SK-N-SH treated with all-trans-retinoic acid at 6 μM for 48 hours (cell line): ENCODE measurements at regions not wholly inside any gene's neighbourhood (a gene's known extent, or its start where the extent isn't known, plus 50 kb on each side); places are given as distances from the start of the nearest gene placed in this dataset.

Experiments used
- ATAC-seq: fragments of 200-7000 bp; cut with Tn5 transposase; 3 replicates; pipeline ENCODE4 v1.9.1; 2020; ENCODE audit warnings: mild to moderate bottlenecking, moderate library complexity
- ARNTL ChIP-seq: fragments of 450-650 bp; formaldehyde crosslinking; IDR thresholded peaks from 2 replicates; pipeline ENCODE4 v1.5.0; 2020; ENCODE audit warnings: low read depth, mild to moderate bottlenecking, moderate library complexity, borderline replicate concordance
- BACH2 ChIP-seq: fragments of 250-450 bp; sonication (Bioruptor Pico); IDR thresholded peaks from 2 replicates; pipeline ENCODE4 v1.9.0; 2021; ENCODE audit warnings: mild to moderate bottlenecking, borderline replicate concordance
- CSDC2 ChIP-seq: fragments of 250-450 bp; sonication (Bioruptor Pico); IDR thresholded peaks from 2 replicates; pipeline ENCODE4 v1.5.0; 2020; ENCODE audit warnings: mild to moderate bottlenecking, moderate library complexity
- ESRRG ChIP-seq: fragments of 250-450 bp; sonication (Bioruptor Pico); IDR thresholded peaks from 2 replicates; pipeline ENCODE4 v1.6.1; 2021; ENCODE audit warnings: mild to moderate bottlenecking
- GLIS3 ChIP-seq: fragments of 250-450 bp; sonication (Bioruptor Pico); IDR thresholded peaks from 2 replicates; pipeline ENCODE4 v1.5.0; 2020; ENCODE audit warnings: mild to moderate bottlenecking, moderate library complexity
- ISL1 ChIP-seq: fragments of 250-450 bp; sonication (Bioruptor Pico); IDR thresholded peaks from 2 replicates; pipeline ENCODE4 v2.1.2; 2022; ENCODE audit warnings: mild to moderate bottlenecking, moderate library complexity
- OSR1 ChIP-seq: fragments of 250-450 bp; sonication (Bioruptor Pico); IDR thresholded peaks from 2 replicates; pipeline ENCODE4 v1.8.0; 2022; ENCODE audit warnings: moderate library complexity, mild to moderate bottlenecking, inconsistent platforms
- RARB ChIP-seq: fragments of 250-450 bp; sonication (Bioruptor Pico); IDR thresholded peaks from 2 replicates; pipeline ENCODE4 v1.8.0; 2021; ENCODE audit warnings: mild to moderate bottlenecking, moderate library complexity
- SNAI2 ChIP-seq: fragments of 250-450 bp; sonication (Bioruptor Pico); IDR thresholded peaks from 2 replicates; pipeline ENCODE4 v1.5.0; 2020; ENCODE audit warnings: mild to moderate bottlenecking, moderate library complexity
- TCF4 ChIP-seq: fragments of 250-450 bp; sonication (Bioruptor Pico); IDR thresholded peaks from 2 replicates; pipeline ENCODE4 v1.8.0; 2021; ENCODE audit warnings: mild to moderate bottlenecking, moderate library complexity, borderline replicate concordance
- TOX ChIP-seq: fragments of 250-450 bp; sonication (Bioruptor Pico); IDR thresholded peaks from 2 replicates; pipeline ENCODE4 v1.8.0; 2021; ENCODE audit warnings: mild to moderate bottlenecking, moderate library complexity, borderline replicate concordance
- ZC3H10 ChIP-seq: fragments of 250-450 bp; sonication (Bioruptor Pico); IDR thresholded peaks from 2 replicates; pipeline ENCODE4 v1.5.1; 2021; ENCODE audit warnings: mild to moderate bottlenecking, moderate library complexity
- ZFP30 ChIP-seq: fragments of 450-650 bp; formaldehyde crosslinking; IDR thresholded peaks from 2 replicates; pipeline ENCODE4 v1.5.0; 2022; ENCODE audit warnings: mild to moderate bottlenecking, moderate library complexity
- ZNF565 ChIP-seq: fragments of 450-650 bp; formaldehyde crosslinking; conservative IDR thresholded peaks from 2 replicates; pipeline ENCODE4 v1.5.0; 2020; ENCODE audit warnings: low read depth, mild to moderate bottlenecking, moderate library complexity
- ZNF70 ChIP-seq: fragments of 450-650 bp; formaldehyde crosslinking; IDR thresholded peaks from 2 replicates; pipeline ENCODE4 v1.5.0; 2020; ENCODE audit warnings: mild to moderate bottlenecking, moderate library complexity
- ZNF8 ChIP-seq: fragments of 450-650 bp; formaldehyde crosslinking; IDR thresholded peaks from 2 replicates; pipeline ENCODE4 v1.5.0; 2020; ENCODE audit warnings: mild to moderate bottlenecking, moderate library complexity
- TF ChIP-seq, protein P1 (sequence below): fragments of 250-450 bp; sonication (Bioruptor Pico); IDR thresholded peaks from 2 replicates; pipeline ENCODE4 v1.5.0; 2020; ENCODE audit warnings: mild to moderate bottlenecking, moderate library complexity
- TF ChIP-seq, protein P2 (sequence below): fragments of 250-450 bp; sonication (Bioruptor Pico); IDR thresholded peaks from 2 replicates; pipeline ENCODE4 v1.5.1; 2021; ENCODE audit warnings: mild to moderate bottlenecking, moderate library complexity
- TF ChIP-seq, protein P3 (sequence below): fragments of 250-450 bp; sonication (Bioruptor Pico); IDR thresholded peaks from 2 replicates; pipeline ENCODE4 v1.8.0; 2021; ENCODE audit warnings: low read depth, mild to moderate bottlenecking, moderate library complexity, borderline replicate concordance
- TF ChIP-seq, protein P4 (sequence below): fragments of 250-450 bp; sonication (Bioruptor Pico); IDR thresholded peaks from 2 replicates; pipeline ENCODE4 v1.5.1; 2020; ENCODE audit warnings: low read depth, mild to moderate bottlenecking, moderate library complexity
- TF ChIP-seq, protein P5 (sequence below): fragments of 250-450 bp; sonication (Bioruptor Pico); IDR thresholded peaks from 2 replicates; pipeline ENCODE4 v1.8.0; 2020; ENCODE audit warnings: mild to moderate bottlenecking, moderate library complexity, borderline replicate concordance

DNA sequence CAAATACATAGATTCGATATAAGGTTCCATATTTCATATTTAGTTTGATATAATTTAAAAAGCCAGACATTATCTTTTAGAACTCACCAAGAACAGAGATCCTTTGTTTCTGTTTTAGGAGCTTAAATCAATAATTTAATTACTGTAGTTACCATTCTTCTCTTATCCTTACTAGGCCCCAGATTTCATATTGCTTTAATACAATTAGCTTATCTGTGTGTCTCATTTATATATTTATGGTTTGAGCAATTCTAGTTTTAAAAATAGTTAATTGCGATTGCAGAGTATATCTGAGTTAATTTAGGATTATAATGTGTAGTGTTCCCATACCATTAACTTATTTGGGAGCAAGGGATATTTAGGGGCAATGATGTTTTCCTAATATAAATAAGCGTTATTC is 558.8 kb upstream of the ZNF804A start:
- no peak for ATAC-seq
- TF ChIP-seq ZNF565 (CRISPR knock-in tag) (no peak), RARB (CRISPR knock-in tag) (no peak), GLIS3 (0 out of 2 replicates have a peak, but pooled peaks have one; percentile 12), ZNF8 (no peak), TCF4 (peak; percentile 86), ESRRG (CRISPR knock-in tag) (peak; percentile 82; the same call in 1 of the 2 replicates), ZFP30 (CRISPR knock-in tag) (no peak), ZC3H10 (CRISPR knock-in tag) (peak; percentile 53; the same call in 1 of the 2 replicates), OSR1 (CRISPR knock-in tag) (no peak), CSDC2 (CRISPR knock-in tag) (no peak), ISL1 (peak; percentile 97), SNAI2 (CRISPR knock-in tag) (no peak), ZNF70 (CRISPR knock-in tag) (no peak), ARNTL (CRISPR knock-in tag) (no peak), BACH2 (CRISPR knock-in tag) (no peak), TOX (CRISPR knock-in tag) (no peak)
- TF ChIP-seq, protein P1, sequence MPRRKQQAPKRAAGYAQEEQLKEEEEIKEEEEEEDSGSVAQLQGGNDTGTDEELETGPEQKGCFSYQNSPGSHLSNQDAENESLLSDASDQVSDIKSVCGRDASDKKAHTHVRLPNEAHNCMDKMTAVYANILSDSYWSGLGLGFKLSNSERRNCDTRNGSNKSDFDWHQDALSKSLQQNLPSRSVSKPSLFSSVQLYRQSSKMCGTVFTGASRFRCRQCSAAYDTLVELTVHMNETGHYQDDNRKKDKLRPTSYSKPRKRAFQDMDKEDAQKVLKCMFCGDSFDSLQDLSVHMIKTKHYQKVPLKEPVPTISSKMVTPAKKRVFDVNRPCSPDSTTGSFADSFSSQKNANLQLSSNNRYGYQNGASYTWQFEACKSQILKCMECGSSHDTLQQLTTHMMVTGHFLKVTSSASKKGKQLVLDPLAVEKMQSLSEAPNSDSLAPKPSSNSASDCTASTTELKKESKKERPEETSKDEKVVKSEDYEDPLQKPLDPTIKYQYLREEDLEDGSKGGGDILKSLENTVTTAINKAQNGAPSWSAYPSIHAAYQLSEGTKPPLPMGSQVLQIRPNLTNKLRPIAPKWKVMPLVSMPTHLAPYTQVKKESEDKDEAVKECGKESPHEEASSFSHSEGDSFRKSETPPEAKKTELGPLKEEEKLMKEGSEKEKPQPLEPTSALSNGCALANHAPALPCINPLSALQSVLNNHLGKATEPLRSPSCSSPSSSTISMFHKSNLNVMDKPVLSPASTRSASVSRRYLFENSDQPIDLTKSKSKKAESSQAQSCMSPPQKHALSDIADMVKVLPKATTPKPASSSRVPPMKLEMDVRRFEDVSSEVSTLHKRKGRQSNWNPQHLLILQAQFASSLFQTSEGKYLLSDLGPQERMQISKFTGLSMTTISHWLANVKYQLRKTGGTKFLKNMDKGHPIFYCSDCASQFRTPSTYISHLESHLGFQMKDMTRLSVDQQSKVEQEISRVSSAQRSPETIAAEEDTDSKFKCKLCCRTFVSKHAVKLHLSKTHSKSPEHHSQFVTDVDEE = peak; percentile 79; the same call in 1 of the 2 replicates
- TF ChIP-seq, protein P2, sequence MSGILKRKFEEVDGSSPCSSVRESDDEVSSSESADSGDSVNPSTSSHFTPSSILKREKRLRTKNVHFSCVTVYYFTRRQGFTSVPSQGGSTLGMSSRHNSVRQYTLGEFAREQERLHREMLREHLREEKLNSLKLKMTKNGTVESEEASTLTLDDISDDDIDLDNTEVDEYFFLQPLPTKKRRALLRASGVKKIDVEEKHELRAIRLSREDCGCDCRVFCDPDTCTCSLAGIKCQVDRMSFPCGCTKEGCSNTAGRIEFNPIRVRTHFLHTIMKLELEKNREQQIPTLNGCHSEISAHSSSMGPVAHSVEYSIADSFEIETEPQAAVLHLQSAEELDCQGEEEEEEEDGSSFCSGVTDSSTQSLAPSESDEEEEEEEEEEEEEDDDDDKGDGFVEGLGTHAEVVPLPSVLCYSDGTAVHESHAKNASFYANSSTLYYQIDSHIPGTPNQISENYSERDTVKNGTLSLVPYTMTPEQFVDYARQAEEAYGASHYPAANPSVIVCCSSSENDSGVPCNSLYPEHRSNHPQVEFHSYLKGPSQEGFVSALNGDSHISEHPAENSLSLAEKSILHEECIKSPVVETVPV = peak; percentile 71
- TF ChIP-seq, protein P3, sequence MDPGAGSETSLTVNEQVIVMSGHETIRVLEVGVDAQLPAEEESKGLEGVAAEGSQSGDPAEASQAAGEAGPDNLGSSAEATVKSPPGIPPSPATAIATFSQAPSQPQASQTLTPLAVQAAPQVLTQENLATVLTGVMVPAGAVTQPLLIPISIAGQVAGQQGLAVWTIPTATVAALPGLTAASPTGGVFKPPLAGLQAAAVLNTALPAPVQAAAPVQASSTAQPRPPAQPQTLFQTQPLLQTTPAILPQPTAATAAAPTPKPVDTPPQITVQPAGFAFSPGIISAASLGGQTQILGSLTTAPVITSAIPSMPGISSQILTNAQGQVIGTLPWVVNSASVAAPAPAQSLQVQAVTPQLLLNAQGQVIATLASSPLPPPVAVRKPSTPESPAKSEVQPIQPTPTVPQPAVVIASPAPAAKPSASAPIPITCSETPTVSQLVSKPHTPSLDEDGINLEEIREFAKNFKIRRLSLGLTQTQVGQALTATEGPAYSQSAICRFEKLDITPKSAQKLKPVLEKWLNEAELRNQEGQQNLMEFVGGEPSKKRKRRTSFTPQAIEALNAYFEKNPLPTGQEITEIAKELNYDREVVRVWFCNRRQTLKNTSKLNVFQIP (CRISPR knock-in tag) = peak; percentile 76; the same call in 1 of the 2 replicates
- TF ChIP-seq, protein P4, sequence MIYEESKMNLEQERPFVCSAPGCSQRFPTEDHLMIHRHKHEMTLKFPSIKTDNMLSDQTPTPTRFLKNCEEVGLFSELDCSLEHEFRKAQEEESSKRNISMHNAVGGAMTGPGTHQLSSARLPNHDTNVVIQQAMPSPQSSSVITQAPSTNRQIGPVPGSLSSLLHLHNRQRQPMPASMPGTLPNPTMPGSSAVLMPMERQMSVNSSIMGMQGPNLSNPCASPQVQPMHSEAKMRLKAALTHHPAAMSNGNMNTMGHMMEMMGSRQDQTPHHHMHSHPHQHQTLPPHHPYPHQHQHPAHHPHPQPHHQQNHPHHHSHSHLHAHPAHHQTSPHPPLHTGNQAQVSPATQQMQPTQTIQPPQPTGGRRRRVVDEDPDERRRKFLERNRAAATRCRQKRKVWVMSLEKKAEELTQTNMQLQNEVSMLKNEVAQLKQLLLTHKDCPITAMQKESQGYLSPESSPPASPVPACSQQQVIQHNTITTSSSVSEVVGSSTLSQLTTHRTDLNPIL = peak; percentile 54; the same call in 1 of the 2 replicates
- TF ChIP-seq, protein P5, sequence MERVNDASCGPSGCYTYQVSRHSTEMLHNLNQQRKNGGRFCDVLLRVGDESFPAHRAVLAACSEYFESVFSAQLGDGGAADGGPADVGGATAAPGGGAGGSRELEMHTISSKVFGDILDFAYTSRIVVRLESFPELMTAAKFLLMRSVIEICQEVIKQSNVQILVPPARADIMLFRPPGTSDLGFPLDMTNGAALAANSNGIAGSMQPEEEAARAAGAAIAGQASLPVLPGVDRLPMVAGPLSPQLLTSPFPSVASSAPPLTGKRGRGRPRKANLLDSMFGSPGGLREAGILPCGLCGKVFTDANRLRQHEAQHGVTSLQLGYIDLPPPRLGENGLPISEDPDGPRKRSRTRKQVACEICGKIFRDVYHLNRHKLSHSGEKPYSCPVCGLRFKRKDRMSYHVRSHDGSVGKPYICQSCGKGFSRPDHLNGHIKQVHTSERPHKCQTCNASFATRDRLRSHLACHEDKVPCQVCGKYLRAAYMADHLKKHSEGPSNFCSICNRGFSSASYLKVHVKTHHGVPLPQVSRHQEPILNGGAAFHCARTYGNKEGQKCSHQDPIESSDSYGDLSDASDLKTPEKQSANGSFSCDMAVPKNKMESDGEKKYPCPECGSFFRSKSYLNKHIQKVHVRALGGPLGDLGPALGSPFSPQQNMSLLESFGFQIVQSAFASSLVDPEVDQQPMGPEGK = peak; percentile 47; the same call in 1 of the 2 replicates

DNA sequence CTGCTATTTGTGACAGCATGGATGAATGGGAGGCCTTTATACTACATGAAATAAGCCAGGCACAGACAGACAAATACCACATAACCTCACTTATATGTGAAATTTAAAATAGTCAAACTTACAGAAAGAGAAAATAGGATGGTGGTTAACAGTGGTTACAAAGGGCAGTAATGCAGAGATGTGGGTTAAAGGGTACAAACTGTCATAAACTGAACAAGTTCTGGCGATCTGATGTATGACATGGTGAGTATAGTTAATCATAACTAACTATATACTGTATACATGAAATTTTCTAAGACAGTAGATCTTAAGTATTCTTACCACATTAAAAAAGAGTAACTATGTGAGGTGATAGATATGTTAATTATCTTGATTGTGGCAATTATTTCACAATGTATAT is 558.1 kb upstream of the ZNF804A start:
- TF ChIP-seq GLIS3 = no peak
- no peak for TF ChIP-seq ARNTL (CRISPR knock-in tag)
- TF ChIP-seq, protein P2 = no peak
- TF ChIP-seq ZNF70 (CRISPR knock-in tag) = no peak
- TF ChIP-seq, protein P3 (CRISPR knock-in tag) = no peak
- no peak for TF ChIP-seq TCF4
- TF ChIP-seq OSR1 (CRISPR knock-in tag) = no peak
- peak; percentile 18; the same call in 2 of the 3 replicates for ATAC-seq
